KG1 (cell line): ENCODE measurements at regions not wholly inside any gene's neighbourhood (a gene's known extent, or its start where the extent isn't known, plus 50 kb on each side); places are given as distances from the start of the nearest gene placed in this dataset.
"Not testable (repeated sequence)": the region's sequence is repeated elsewhere in the genome, so short reads cannot be mapped to it uniquely, and the experiment has no call there.

Experiments used
- DNase-seq: peaks from one replicate; lab custom pipeline; 2025; lab: John Stamatoyannopoulos, UW

DNA sequence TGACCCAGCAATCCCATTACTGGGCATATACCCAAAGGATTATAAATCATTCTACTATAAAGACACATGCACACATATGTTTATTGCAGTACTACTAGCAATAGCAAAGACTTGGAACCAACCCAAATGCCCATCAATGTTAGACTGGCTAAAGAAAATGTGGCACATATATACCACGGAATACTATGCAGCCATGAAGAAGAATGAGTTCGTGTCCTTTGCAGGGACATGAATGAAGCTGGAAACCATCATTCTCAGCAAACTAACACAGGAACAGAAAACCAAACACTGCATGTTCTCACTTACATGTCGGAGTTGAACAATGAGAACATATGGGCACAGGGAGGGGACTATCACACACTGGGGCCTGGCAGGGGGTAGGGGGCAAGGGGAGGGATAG is 183.0 kb downstream of the HACE1 start:
- not testable (repeated sequence) for DNase-seq

DNA sequence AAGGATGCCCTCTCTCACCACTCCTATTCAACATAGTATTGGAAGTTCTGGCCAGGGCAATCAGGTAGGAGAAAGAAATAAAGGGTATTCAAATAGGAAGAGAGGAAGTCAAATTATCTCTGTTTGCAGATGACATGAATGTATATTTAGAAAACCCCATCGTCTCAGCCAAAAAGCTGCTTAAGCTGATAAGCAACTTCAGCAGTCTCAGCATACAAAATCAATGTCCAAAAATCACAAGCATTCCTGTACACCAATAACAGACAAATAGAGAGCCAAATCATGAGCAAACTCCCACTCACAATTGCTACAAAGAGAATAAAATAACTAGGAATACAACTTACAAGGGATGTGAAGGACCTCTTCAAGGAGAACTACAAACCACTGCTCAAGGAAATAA is 184.6 kb downstream of the HACE1 start:
- DNase-seq = not testable (repeated sequence)

DNA sequence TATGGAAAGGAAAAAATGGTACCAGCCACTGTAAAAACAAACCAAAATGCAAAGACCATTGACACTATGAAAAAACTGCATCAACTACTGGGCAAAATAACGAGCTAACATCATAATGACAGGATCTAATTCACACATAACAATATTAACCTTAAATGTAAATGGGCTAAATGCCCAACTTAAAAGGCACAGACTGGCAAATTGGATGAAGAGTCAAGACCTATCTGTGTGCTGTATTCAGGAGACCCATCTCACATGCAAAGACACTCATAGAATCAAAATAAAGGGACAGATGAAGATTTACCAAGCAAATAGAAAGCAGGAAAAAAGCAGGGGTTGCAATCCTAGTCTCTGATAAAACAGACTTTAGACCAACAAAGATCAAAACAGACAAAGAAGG is 186.6 kb downstream of the HACE1 start:
- DNase-seq = not testable (repeated sequence)

DNA sequence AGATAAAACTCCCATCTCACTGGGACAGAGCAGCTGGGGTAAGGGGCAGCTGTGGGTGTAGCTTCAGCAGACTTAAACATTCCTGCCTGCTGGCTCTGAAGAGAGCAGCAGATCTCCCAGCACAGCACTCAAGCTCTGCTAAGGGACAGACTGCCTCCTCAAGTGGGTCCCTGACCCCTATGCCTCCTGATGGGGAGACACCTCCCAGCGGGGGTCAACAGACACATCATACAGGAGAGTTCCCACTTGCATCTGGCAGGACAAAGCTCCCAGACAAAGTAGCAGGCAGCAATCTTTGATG is 188.2 kb downstream of the HACE1 start:
- not testable (repeated sequence) for DNase-seq

DNA sequence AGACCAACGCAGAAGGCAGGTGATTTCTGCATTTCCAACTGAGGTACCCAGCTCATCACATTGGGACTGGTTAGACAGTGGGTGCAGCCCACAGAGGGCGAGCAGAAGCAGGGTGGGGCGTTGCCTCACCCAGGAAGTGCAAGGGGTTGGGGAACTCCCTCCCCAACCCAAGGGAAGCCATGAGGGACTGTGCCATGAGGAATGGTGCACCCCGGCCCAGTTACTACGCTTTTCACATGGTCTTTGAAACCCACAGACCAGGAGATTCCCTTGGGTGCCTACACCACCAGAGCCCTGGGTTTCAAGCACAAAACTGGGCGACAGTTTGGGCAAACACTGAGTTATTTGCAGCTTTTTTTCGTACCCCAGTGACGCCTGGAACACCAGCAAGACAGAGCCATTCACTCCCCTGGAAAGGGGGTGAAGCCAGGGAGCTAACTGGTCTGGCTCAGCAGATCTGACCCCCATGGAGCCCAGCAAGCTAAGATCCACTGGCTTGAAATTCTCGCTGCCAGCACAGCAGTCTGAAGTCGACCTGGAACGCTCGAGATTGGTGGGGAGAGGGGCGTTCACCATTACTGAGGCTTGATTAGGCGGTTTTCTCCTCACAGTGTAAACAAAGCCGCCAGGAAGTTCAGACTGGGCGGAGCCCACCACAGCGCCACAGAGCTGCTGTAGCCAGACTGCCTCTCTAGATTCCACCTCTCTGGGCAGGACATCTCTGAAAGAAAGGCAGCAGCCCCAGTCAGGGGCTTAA is 188.7 kb downstream of the HACE1 start:
- DNase-seq = not testable (repeated sequence)

DNA sequence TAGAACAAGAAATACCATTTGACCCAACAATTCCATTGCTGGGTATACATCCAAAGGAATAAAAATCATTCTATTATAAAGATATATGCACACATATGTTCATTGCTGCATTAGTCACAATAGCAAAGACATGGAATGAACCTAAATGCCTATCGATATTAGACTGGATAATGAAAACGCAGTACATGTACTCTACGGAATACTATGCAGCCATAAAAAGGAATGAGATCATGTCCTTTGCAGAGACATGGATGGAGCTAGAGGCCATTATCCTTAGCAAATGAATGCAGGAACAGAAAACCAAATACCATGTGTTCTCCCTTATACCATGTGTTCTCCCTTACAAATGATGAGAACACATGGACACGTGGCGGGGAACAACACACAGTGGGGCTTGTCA is 190.2 kb downstream of the HACE1 start:
- no peak for DNase-seq

DNA sequence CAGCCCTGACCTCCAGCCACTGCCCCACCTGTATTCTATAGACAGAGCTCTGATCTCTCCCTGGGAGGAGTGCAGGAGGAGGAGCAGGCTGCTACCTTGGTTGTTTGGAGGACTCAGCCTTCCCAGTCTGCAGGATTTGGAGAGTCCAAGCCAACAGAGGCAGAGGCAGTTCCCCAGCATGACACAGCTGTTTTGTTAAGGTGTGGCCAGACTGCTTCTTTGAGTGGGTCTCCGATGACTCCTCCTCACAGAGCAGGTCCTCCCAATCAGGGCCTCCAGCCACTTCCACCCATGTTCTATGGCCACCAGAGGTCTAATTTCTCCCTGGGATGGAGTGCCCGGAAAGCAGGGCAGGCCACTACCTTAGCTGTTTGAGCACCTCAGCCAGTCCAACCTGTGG is 203.5 kb downstream of the HACE1 start:
- no peak for DNase-seq

DNA sequence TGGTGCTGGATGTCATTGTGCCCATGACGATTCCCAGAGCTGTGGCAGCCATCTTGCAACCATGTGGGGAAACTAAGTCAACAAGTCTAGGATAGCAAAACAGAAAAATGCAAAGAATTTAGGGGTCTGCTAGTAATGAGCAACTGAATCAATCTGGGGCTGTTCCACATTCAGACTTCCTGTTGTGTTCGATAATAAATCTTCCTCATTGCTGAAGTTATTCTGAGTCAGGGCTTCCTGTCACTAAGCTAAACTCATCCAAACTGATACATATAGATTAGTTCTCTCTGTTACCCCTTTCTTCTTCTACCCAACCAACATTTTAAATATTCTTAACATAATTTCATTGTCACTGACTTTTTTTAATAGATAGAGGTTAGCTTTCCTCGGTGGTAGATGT is 205.9 kb downstream of the HACE1 start:
- DNase-seq = no peak

DNA sequence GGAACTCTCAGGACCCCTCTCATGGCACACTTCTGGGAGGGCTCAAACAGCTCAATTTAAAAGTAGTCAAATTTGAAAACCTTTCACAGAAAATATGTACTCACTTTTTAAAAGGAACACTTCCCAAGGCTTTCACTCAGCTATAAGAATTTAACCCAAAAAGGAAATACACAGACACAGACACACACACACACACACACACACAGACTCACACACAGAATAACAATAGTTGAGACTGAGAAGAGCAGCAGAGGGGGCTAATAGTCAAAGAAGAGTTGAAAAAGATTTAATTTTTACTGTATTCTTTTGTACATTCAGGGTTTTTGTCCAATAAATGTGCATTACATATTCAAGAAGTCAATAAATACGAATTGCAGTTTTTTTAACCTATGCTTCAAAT is 211.4 kb downstream of the HACE1 start:
- DNase-seq = no peak

DNA sequence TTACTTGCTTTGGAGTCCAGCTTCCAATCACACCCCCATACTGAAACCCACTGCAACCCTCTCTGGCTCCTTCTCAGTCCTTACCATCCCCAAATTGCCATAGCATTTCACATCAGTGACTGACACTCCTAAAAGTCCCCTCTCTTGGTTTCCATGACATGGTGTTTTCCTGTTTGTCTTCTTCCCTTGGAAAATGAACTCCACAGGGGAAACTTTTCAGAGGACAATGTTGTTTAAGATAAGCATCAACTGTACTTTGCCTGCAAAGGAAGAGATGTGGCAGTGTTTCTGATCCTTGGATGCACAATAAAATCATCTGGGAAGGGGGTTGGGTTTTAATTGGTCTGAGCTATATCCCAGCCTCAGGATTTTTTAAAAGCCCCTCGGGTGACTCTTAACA is 214.9 kb downstream of the HACE1 start:
- no peak for DNase-seq

DNA sequence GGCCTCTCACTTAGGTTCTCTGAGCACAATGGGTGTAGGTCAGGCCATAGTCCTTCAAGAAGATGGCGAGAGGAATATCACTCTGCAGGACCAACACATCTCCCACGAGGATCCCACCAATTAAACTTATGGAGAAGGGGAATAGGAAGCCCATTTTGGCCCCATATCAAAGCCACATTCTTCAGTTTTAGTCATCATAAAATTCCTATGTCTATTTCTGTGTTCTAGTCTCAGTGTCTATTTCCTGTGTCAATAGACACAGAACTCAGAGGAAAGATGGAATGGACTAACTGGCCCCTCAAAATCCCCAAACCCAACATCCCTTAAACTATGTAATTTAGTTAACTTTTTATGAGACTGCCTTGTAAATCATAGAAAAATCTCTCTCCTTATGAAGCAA is 216.8 kb downstream of the HACE1 start:
- DNase-seq = no peak

DNA sequence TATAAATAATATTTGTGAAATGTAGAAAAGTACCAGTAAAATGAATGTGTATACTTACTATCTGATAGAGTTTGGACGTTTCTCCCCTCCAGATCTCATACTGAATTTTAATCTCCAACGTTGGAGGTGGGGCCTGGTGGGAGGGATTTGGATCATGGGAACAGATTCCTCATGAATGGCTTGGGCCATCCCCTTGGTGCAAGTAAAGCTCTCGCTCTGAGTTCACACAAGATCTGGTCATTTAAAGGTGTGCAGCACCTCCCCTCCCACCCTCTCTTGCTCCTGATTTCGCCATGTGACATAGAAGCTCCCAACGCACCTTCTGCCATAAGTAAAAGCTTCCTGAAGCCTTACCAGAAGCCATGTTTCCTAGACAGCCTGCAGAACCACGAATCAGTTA is 219.0 kb downstream of the HACE1 start:
- DNase-seq = no peak

DNA sequence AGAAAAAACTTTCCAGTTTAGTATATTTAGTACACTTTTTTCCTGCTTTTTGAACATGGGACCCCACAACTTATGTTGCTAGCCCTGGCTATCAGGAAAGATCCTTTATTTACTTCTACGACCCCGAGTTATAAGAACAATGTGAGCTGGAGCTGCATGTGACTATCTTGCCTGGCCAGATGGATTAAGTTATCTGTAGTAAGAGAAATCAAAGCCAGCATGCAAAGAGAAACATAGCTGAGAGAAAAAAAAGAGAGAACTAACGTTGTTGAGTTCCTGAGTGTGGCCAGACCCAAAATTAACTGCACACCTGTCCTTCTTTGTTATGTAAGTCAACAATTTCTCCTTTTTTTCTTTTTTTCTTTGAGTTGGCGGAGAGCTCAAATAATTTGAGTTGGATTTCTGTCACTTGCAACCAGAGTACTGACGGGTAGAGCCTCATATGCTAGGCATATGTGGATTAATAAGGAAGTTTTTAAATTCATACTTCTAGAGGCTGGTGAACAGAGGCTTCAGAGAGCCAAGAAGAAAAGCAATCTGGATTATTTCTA is 219.5 kb downstream of the HACE1 start:
- DNase-seq = no peak

DNA sequence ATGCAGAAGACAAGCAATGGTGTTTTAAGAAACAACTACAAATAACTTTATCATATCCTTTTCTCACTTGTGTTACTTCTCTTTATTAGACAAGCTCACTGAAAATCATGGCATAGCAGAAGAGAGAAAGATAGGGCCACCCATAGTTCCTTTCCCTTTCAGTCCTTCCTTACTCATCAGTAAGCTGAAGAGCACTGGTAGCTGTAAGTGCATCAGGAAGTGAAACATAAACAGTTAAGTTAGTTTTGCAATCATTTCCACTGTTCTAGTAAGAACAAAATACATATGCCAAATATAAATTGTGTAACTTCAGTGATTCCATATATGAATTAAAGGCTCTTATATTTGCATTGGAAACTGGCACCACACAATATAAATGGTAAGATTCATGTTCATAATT is 220.1 kb downstream of the HACE1 start:
- DNase-seq = peak; percentile 27

DNA sequence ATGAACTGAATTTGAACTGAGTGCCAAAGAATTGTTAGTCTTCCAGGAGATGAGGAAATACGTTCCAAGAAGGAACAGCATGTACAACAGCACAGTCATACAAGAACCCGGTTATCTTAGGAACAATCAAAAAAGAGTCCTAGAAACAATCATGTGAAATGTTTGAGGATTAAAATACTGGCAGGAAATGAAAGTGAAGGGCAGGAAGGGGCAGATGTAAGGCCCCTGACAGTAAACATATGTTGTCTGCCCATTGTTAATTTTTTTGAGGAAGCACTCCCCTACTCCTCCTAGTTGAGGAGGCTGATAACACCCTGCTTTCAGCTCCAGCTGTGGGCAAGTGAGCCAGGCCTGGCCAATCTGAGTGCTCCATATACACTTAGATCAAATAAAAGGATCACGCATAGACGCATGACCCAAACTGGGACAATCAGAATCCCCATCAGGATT is 220.9 kb downstream of the HACE1 start:
- DNase-seq = peak; percentile 36

DNA sequence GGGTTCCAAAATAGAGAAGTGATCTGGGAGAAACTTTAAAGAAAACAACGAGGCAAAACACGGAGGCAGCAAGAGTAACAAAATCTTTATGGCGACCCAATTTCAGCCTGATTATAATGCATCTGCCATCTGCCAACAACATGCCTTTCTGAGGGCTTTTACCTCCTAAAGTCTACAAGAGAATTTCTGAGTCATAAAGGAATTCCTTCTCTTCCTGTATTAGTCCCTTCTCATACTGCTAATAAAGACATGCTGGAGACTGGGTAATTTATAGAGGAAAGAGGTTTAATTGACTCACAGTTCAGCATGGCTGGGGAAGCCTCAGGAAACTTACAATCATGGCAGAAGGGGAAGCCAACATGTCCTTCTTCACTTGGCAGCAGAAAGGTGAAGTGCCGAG is 226.6 kb downstream of the HACE1 start:
- DNase-seq = no peak

DNA sequence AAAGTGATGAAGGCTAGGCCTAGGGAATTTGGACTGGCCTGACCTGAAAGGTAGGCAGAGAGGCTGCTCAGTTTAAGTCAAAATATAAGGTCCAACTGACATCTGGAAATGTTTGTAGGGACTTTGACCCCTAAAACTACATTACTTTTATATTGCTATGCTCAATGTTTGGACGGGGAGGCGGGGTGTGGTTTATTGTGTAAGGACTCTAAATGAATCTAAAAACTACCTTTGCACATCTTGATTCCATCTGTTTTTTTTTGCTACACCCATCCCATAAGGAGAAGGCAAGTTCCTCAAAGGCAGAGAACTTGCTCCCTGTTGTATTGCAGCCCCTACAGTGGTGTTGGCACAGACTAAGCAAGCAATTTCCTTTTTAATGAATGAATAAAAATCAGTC is 227.1 kb downstream of the HACE1 start:
- no peak for DNase-seq

DNA sequence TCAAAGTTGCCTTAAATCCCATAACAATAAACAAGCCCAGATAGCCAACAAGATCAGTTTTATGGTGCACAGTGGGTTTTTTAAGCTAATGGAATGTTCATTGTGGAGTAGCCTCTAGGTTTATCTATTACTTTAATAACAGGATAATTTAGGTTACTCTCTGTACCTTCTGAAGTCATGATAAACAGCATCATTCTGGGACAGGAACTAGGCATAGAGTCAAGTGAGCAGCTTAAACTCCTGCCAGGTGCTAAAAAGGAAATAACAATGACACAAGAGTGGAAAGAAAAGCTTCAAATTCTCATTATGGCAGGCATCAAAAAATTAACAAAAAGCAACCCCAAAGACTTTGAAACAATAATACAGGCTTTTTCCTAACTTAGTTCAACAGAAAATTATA is 228.8 kb downstream of the HACE1 start:
- DNase-seq = no peak

DNA sequence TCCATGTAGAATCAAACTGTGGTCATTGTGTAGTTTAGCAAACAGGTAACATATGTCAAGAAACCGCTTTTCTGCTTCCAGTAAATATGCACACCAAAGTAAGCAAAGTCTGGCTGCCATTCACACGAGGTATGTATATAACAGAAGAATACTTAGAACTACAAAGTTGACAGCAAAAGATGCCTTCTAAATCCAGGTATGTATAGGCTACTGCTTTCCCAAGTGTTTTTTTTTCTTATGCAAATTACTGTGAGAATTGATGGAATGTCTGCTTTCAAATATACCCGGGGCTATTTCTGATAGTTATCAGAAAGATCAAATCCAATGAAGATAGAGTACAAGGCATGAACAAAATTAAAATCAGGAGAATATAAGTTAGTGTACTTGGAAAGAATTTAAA is 229.2 kb downstream of the HACE1 start:
- DNase-seq = no peak

DNA sequence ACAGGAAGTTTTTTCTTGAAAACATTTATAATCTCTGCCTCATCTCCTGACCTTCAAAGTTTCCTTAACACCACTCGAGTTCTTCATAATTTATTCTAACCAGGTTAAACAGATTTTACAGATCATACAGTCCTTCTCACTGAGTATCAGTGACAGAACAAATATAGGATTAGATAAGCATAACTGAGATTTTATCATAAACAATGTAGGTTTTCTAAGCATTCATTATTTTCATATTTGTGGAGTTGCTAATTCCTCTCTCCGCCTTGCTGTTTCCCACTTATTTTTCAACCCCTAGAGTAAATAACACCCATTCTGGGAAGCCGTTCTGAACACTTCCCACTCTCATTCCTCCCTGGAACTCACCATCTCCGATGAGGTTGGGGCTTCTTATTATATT is 229.9 kb downstream of the HACE1 start:
- DNase-seq = no peak

DNA sequence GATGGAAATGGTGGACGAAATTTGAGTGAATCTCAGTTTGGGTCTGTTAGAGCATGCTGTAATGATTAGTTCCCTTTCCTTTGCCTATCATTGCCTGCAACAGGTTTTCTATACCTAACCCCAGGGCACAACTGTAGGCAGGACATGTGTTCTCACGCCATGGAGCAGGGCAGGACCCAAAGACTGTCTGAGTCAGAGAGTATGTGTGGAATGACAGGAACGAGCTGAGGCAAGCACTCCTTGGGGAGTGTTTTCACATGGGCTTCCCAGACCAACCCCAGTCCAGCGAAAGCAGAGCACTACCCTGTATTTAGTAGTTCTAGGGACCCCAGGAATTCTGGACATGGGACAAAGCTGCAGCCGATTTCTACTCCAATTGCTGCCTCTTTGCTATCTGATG is 234.2 kb downstream of the HACE1 start:
- no peak for DNase-seq

DNA sequence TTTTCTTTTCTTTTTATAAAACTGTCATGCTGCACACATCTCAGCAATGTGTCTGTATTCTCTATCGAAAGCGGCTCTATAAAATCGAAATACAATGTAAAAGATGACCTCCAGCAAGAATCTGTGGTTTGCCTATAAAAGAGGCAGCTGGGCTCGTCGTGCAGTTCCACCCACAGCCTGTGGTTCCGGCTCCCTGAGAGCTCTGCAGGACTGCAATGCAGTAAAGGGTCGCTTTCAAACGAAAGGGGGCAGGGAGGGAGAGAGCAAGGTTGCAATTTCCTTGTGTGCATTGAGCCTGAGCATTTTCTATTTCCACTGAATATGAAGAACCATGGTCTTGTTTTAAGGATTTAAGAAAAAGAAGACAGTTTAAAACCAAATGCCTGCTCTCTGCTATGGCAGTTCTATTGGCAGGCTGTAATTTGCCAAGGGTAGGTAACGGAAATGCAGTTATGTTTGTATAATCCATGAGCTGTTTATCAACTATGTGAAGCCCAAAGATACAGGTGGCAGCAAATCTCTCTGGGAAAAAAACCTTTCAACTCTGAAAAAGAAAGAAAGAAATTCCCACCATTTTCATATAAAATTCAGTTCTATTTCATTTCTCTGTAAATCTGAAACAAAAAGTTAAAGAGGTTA is 236.5 kb downstream of the HACE1 start:
- no peak for DNase-seq

DNA sequence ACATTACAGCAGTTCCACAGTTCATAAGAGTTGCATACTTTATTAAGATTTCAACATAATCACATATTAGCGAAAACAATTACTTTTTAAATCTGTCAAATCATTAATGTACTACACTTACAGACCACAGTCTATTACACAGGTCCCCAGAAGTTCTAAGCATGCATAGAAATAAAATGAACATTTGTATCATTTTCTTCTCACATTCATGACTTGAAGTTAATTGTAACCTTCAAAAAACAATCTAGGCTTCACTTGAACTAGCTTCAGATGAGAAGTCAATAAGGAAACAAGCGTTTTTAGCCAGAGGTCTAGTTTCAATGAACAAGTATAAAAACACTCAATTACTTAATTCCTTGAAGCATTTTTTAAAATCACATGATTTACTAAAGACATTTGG is 238.3 kb downstream of the HACE1 start:
- DNase-seq = no peak

DNA sequence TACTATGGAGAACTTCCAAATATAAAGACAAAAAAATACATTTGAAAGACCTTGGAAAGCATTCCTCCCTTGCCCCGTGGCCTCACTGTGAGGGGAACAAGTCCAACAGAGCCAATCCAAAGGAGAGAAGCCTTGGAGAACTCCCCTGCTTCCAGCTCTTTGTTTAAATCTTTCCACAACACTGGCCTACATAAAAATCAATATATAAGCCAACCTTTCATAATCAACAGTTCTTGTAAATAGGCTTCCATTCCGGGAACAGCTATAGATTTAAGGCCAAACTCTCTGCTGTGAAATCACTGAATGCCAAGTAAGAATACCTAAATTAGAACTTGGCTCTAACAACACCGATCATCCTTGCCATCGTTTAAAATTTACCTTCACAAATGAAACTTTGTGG is 242.1 kb downstream of the HACE1 start:
- no peak for DNase-seq
